IPS-NIHi7 (cell line): ENCODE measurements at regions not wholly inside any gene's neighbourhood (a gene's known extent, or its start where the extent isn't known, plus 50 kb on each side); places are given as distances from the start of the nearest gene placed in this dataset.
"Not testable (repeated sequence)": the region's sequence is repeated elsewhere in the genome, so short reads cannot be mapped to it uniquely, and the experiment has no call there.

Experiments used
- DNase-seq: peaks from one replicate; pipeline ENCODE4 v3.0.0; 2012; ENCODE audit warnings: mixed read lengths; ENCODE audit errors: extremely low spot score

GRCh38 chr12:19625551-19625950 is 186.3 kb downstream of the AEBP2 start:
- DNase-seq, result not testable (repeated sequence)

- DNase-seq, result no peak
These were observed 188.4 kb downstream of the AEBP2 start for GRCh38 chr12:19627719-19628118.

- DNase-seq, result no peak
These were observed 191.2 kb downstream of the AEBP2 start for GRCh38 chr12:19630536-19630935.

GRCh38 chr12:19633194-19633593 is 193.9 kb downstream of the AEBP2 start:
- DNase-seq, result no peak

GRCh38 chr12:19633641-19634040 is 194.3 kb downstream of the AEBP2 start:
- DNase-seq, result no peak

GRCh38 chr12:19639781-19640415 is 200.6 kb downstream of the AEBP2 start:
- DNase-seq, result no peak

GRCh38 chr12:19641235-19642080 is 202.2 kb downstream of the AEBP2 start:
- DNase-seq, result no peak

- no peak for DNase-seq
These were observed 203.1 kb downstream of the AEBP2 start for GRCh38 chr12:19642345-19642744.

GRCh38 chr12:19643635-19644034 is 204.3 kb downstream of the AEBP2 start:
- peak; percentile 83 for DNase-seq

GRCh38 chr12:19644571-19644970 is 205.3 kb downstream of the AEBP2 start:
- DNase-seq, result no peak

GRCh38 chr12:19645823-19646222 is 206.5 kb downstream of the AEBP2 start:
- no peak for DNase-seq

- no peak for DNase-seq
These were observed 207.3 kb downstream of the AEBP2 start for GRCh38 chr12:19646599-19646998.

- no peak for DNase-seq
These were observed 208.7 kb downstream of the AEBP2 start for GRCh38 chr12:19647806-19648556.

GRCh38 chr12:19648591-19648990 is 209.3 kb downstream of the AEBP2 start:
- DNase-seq, result no peak

GRCh38 chr12:19652386-19652785 is 213.1 kb downstream of the AEBP2 start:
- DNase-seq, result no peak

GRCh38 chr12:19654650-19655376 is 215.5 kb downstream of the AEBP2 start:
- no peak for DNase-seq

GRCh38 chr12:19657118-19657731 is 217.9 kb downstream of the AEBP2 start:
- DNase-seq, result no peak

GRCh38 chr12:19657732-19658130 is 218.4 kb downstream of the AEBP2 start:
- no peak for DNase-seq

GRCh38 chr12:19659086-19659485 is 219.8 kb downstream of the AEBP2 start:
- DNase-seq, result no peak

GRCh38 chr12:19659501-19659900 is 220.2 kb downstream of the AEBP2 start:
- DNase-seq, result no peak

- peak; percentile 20 for DNase-seq
These were observed 226.0 kb downstream of the AEBP2 start for GRCh38 chr12:19665121-19665900.
